ENCODE measurements at regions not wholly inside any gene's neighbourhood (a gene's known extent, or its start where the extent isn't known, plus 50 kb on each side); places are given as distances from the start of the nearest gene placed in this dataset.

DNA sequence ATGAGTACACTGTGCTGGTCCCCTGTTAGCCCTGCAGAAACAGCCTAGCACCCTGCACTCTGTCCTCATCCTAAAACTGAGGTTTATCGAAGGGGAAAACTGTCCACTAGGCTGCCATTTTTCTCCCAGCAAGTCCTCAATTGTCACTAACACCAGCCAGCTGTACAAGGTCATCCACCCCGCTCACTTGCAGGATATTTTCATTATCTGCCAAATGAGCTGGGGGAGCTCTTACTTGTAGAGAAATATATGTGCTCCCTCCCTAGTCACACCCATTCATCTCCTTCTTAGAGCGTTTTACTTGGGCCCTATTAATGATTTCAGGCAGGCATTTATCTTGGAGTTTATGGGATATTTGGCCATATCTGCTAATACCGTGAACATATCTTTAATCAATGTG, 413.5 kb upstream of the NFE2L3 start:
- DNase-seq (ENCODE audit: low read depth in 1 of 2, low spot score in 1 of 2) (no peak), ATAC-seq (no peak), FAIRE-seq (no peak)
- H3K4me2 ChIP-seq, result no peak overlapping the region
- CTCF ChIA-PET, result no interaction called here
- 23% methylated on average over 4 of the region's 4 CpGs for WGBS (ENCODE audit: missing lambda C conversion rate)
- no peaks in the 10 kb centered on the region for H3K9me3 ChIP-seq
- H3K4me1 ChIP-seq, result no peaks in the 10 kb centered on the region
- no peak overlapping the region for H3K27ac ChIP-seq
- POLR2A ChIA-PET, result no interaction called here
- TF ChIP-seq MAFK (IDR thresholded peaks at IDR 0.05; ENCODE audit: partially characterized antibody) (no peak), POLR2A (IDR thresholded peaks at IDR 0.05; ENCODE audit: low read length) (no peak), SREBF2 (IDR thresholded peaks at IDR 0.05) (no peak), FOSL2 (IDR thresholded peaks at IDR 0.05) (no peak), FOSL2 (CRISPR knock-in tag; IDR thresholded peaks at IDR 0.05) (no peak), CHD2 (IDR thresholded peaks at IDR 0.05; ENCODE audit: low read length, partially characterized antibody) (no peak), KDM1A (IDR thresholded peaks at IDR 0.05; ENCODE audit: low read depth) (no peak), MAZ (IDR thresholded peaks at IDR 0.05; ENCODE audit: borderline replicate concordance, low read depth, low read length) (no peak), GATA3 (IDR thresholded peaks at IDR 0.05; ENCODE audit: borderline replicate concordance) (no peak), RAD21 (conservative IDR thresholded peaks at IDR 0.05 in 1 of 2, IDR thresholded peaks at IDR 0.05 in 1 of 2) (no peak), ZC3H11A (IDR thresholded peaks at IDR 0.05) (no peak)
- TF ChIP-seq, protein P1, sequence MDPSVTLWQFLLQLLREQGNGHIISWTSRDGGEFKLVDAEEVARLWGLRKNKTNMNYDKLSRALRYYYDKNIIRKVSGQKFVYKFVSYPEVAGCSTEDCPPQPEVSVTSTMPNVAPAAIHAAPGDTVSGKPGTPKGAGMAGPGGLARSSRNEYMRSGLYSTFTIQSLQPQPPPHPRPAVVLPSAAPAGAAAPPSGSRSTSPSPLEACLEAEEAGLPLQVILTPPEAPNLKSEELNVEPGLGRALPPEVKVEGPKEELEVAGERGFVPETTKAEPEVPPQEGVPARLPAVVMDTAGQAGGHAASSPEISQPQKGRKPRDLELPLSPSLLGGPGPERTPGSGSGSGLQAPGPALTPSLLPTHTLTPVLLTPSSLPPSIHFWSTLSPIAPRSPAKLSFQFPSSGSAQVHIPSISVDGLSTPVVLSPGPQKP (IDR thresholded peaks at IDR 0.05; ENCODE audit: low read depth, low read length), result no peak
- TF ChIP-seq, protein P2, sequence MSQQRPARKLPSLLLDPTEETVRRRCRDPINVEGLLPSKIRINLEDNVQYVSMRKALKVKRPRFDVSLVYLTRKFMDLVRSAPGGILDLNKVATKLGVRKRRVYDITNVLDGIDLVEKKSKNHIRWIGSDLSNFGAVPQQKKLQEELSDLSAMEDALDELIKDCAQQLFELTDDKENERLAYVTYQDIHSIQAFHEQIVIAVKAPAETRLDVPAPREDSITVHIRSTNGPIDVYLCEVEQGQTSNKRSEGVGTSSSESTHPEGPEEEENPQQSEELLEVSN (IDR thresholded peaks at IDR 0.05; ENCODE audit: borderline replicate concordance, low read depth), result no peak
- TF ChIP-seq, protein P3, sequence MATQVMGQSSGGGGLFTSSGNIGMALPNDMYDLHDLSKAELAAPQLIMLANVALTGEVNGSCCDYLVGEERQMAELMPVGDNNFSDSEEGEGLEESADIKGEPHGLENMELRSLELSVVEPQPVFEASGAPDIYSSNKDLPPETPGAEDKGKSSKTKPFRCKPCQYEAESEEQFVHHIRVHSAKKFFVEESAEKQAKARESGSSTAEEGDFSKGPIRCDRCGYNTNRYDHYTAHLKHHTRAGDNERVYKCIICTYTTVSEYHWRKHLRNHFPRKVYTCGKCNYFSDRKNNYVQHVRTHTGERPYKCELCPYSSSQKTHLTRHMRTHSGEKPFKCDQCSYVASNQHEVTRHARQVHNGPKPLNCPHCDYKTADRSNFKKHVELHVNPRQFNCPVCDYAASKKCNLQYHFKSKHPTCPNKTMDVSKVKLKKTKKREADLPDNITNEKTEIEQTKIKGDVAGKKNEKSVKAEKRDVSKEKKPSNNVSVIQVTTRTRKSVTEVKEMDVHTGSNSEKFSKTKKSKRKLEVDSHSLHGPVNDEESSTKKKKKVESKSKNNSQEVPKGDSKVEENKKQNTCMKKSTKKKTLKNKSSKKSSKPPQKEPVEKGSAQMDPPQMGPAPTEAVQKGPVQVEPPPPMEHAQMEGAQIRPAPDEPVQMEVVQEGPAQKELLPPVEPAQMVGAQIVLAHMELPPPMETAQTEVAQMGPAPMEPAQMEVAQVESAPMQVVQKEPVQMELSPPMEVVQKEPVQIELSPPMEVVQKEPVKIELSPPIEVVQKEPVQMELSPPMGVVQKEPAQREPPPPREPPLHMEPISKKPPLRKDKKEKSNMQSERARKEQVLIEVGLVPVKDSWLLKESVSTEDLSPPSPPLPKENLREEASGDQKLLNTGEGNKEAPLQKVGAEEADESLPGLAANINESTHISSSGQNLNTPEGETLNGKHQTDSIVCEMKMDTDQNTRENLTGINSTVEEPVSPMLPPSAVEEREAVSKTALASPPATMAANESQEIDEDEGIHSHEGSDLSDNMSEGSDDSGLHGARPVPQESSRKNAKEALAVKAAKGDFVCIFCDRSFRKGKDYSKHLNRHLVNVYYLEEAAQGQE (IDR thresholded peaks at IDR 0.05), result no peak
- TF ChIP-seq, protein P4, sequence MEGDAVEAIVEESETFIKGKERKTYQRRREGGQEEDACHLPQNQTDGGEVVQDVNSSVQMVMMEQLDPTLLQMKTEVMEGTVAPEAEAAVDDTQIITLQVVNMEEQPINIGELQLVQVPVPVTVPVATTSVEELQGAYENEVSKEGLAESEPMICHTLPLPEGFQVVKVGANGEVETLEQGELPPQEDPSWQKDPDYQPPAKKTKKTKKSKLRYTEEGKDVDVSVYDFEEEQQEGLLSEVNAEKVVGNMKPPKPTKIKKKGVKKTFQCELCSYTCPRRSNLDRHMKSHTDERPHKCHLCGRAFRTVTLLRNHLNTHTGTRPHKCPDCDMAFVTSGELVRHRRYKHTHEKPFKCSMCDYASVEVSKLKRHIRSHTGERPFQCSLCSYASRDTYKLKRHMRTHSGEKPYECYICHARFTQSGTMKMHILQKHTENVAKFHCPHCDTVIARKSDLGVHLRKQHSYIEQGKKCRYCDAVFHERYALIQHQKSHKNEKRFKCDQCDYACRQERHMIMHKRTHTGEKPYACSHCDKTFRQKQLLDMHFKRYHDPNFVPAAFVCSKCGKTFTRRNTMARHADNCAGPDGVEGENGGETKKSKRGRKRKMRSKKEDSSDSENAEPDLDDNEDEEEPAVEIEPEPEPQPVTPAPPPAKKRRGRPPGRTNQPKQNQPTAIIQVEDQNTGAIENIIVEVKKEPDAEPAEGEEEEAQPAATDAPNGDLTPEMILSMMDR (IDR thresholded peaks at IDR 0.05), result no peak
- TF ChIP-seq, protein P5, sequence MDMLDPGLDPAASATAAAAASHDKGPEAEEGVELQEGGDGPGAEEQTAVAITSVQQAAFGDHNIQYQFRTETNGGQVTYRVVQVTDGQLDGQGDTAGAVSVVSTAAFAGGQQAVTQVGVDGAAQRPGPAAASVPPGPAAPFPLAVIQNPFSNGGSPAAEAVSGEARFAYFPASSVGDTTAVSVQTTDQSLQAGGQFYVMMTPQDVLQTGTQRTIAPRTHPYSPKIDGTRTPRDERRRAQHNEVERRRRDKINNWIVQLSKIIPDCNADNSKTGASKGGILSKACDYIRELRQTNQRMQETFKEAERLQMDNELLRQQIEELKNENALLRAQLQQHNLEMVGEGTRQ (IDR thresholded peaks at IDR 0.05), result no peak
- no peak overlapping the region for H3K4me3 ChIP-seq

DNA sequence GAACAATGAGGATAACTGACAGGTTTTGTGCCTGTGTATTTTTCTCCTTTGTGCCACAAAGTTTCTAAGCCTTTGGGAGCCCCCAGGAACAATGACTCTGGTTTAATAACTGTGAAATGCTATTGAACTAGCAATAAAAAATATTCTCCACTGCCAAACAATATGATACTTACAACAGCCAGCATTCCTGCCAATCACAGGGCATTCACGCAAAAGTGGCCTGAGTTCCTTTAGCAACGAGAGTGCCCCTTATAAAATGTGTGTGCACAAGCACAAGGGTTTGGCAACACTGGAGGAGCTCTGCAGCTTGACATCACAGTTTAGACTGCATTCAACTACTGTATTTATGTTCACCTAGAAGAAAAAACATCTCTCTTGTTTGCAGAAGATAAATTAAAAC, 412.9 kb upstream of the NFE2L3 start:
- Histone ChIP-seq H3K4me2 (no peak overlapping the region), H3K27ac (no peak overlapping the region), H3K9me3 (no peaks in the 10 kb centered on the region), H3K4me3 (no peak overlapping the region), H3K4me1 (no peaks in the 10 kb centered on the region)
- no peak for DNase-seq (ENCODE audit: low read depth in 1 of 2, low spot score in 1 of 2)
- ChIA-PET CTCF (no interaction called here), POLR2A (no interaction called here)
- ATAC-seq, result no peak
- 48% methylated on average over 2 of the region's 2 CpGs for WGBS (ENCODE audit: missing lambda C conversion rate)
- no peak for FAIRE-seq
- TF ChIP-seq, protein P6, sequence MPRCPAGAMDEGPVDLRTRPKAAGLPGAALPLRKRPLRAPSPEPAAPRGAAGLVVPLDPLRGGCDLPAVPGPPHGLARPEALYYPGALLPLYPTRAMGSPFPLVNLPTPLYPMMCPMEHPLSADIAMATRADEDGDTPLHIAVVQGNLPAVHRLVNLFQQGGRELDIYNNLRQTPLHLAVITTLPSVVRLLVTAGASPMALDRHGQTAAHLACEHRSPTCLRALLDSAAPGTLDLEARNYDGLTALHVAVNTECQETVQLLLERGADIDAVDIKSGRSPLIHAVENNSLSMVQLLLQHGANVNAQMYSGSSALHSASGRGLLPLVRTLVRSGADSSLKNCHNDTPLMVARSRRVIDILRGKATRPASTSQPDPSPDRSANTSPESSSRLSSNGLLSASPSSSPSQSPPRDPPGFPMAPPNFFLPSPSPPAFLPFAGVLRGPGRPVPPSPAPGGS (IDR thresholded peaks at IDR 0.05), result no peak
- no peak for TF ChIP-seq ZSCAN20 (CRISPR knock-in tag; IDR thresholded peaks at IDR 0.05)
- TF ChIP-seq, protein P7, sequence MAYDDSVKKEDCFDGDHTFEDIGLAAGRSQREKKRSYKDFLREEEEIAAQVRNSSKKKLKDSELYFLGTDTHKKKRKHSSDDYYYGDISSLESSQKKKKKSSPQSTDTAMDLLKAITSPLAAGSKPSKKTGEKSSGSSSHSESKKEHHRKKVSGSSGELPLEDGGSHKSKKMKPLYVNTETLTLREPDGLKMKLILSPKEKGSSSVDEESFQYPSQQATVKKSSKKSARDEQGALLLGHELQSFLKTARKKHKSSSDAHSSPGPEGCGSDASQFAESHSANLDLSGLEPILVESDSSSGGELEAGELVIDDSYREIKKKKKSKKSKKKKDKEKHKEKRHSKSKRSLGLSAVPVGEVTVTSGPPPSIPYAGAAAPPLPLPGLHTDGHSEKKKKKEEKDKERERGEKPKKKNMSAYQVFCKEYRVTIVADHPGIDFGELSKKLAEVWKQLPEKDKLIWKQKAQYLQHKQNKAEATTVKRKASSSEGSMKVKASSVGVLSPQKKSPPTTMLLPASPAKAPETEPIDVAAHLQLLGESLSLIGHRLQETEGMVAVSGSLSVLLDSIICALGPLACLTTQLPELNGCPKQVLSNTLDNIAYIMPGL (CRISPR knock-in tag; IDR thresholded peaks at IDR 0.05; ENCODE audit: borderline replicate concordance), result no peak
- no peak for TF ChIP-seq FOXS1 (CRISPR knock-in tag; IDR thresholded peaks at IDR 0.05)
- TF ChIP-seq JUN (IDR thresholded peaks at IDR 0.05), result no peak
- no peak for TF ChIP-seq FOSB (CRISPR knock-in tag; IDR thresholded peaks at IDR 0.05)
- no peak for TF ChIP-seq RAD21 (conservative IDR thresholded peaks at IDR 0.05 in 1 of 2, IDR thresholded peaks at IDR 0.05 in 1 of 2)
- no peak for TF ChIP-seq JUNB (IDR thresholded peaks at IDR 0.05)
- TF ChIP-seq CBX8 (IDR thresholded peaks at IDR 0.05), result no peak
- TF ChIP-seq MAZ (IDR thresholded peaks at IDR 0.05; ENCODE audit: borderline replicate concordance, low read depth, low read length), result no peak
- no peak for TF ChIP-seq RNF2 (IDR thresholded peaks at IDR 0.05; ENCODE audit: borderline replicate concordance, low read depth)

Data from A549 (cell line).